PC-3 (cell line): ENCODE measurements at regions not wholly inside any gene's neighbourhood (a gene's known extent, or its start where the extent isn't known, plus 50 kb on each side); places are given as distances from the start of the nearest gene placed in this dataset.
A peak's percentile ranks its signal among the peaks of the same experiment; 100 is the strongest.

ENCODE experiments used
- ATAC-seq: fragments of 200-7000 bp; cut with Tn5 transposase; 2 replicates; pipeline ENCODE4 v1.9.1; 2020; ENCODE audit warnings: mild to moderate bottlenecking, moderate library complexity
- BruUV-seq: library from RNA; stranded (reverse); fragments of 400-500 nt; replicated peaks from 2 replicates; lab custom pipeline; 2021; lab: Mats Ljungman, UMichigan
- CTCF ChIA-PET: fragments of 300-600 bp; sonication (Branson Sonifier 250); formaldehyde crosslinking; loops from one replicate; lab custom pipeline; 2022; ENCODE audit warnings: antibody characterized with exemption; lab: Charles Lee
- POLR2A ChIA-PET: fragments of 300-600 bp; sonication (Branson Sonifier 250); formaldehyde crosslinking; loops from one replicate; lab custom pipeline; 2022; ENCODE audit warnings: antibody characterized with exemption; ENCODE audit not compliant: unreplicated experiment; lab: Charles Lee
- DNase-seq: peaks from one replicate; pipeline ENCODE4 v3.0.0-alpha.2; 2015
- H2AFZ ChIP-seq: fragments of 300-600 bp; sonication (generic); 2 replicates; pipeline ENCODE4 v1.6.0; 2016; ENCODE audit warnings: antibody characterized with exemption, low read length
- H3F3A ChIP-seq: fragments of 300-600 bp; sonication (generic); one replicate; pipeline ENCODE4 v1.6.0; 2017; ENCODE audit warnings: antibody characterized with exemption, low read length, control low read depth, mild to moderate bottlenecking; ENCODE audit not compliant: unreplicated experiment
- H3K27ac ChIP-seq: fragments of 300-600 bp; sonication (generic); 2 replicates; pipeline ENCODE4 v1.5.1; 2016; ENCODE audit warnings: mild to moderate bottlenecking, low read length
- H3K27me3 ChIP-seq: fragments of 300-600 bp; sonication (generic); 2 replicates; pipeline ENCODE4 v1.6.1; 2016; ENCODE audit warnings: low read length, mixed read lengths
- H3K36me3 ChIP-seq: fragments of 300-600 bp; sonication (generic); 2 replicates; pipeline ENCODE4 v1.6.1; 2016; ENCODE audit warnings: low read depth, mixed run types, low read length, mixed read lengths
- H3K4me1 ChIP-seq: fragments of 300-600 bp; sonication (generic); 2 replicates; pipeline ENCODE4 v1.5.1; 2016; ENCODE audit warnings: low read length; ENCODE audit not compliant: insufficient read depth
- H3K4me2 ChIP-seq: fragments of 300-600 bp; sonication (generic); 2 replicates; pipeline ENCODE4 v1.6.0; 2016; ENCODE audit warnings: low read length
- H3K4me3 ChIP-seq: fragments of 300-600 bp; sonication (generic); 2 replicates; pipeline ENCODE4 v1.5.1; 2016; ENCODE audit warnings: mild to moderate bottlenecking, low read length, mixed read lengths
- H3K79me2 ChIP-seq: fragments of 300-600 bp; sonication (generic); 2 replicates; pipeline ENCODE4 v1.6.1; 2017; ENCODE audit warnings: low read length, mixed read lengths
- H3K9ac ChIP-seq: fragments of 300-600 bp; sonication (generic); 2 replicates; pipeline ENCODE4 v1.6.0; 2016; ENCODE audit warnings: mild to moderate bottlenecking, low read length
- H3K9me2 ChIP-seq: fragments of 300-600 bp; sonication (generic); replicated peaks from 2 replicates; pipeline ENCODE4 v1.6.1; 2016; ENCODE audit warnings: mixed run types, low read length, mixed read lengths
- H3K9me3 ChIP-seq: fragments of 300-600 bp; sonication (generic); 2 replicates; pipeline ENCODE4 v1.6.1; 2016; ENCODE audit warnings: low read length, mixed read lengths
- H4K20me1 ChIP-seq: fragments of 300-600 bp; sonication (generic); 2 replicates; pipeline ENCODE4 v1.6.1; 2016; ENCODE audit warnings: low read length, mixed read lengths
- CTCF ChIP-seq: fragments of 300-600 bp; sonication (generic); conservative IDR thresholded peaks from 2 replicates; pipeline ENCODE4 v1.5.1; 2017; ENCODE audit warnings: antibody characterized with exemption, low read depth, mild to moderate bottlenecking, low read length
- EZH2 ChIP-seq: fragments of 300-600 bp; sonication (generic); IDR thresholded peaks from one replicate; pipeline ENCODE4 v1.6.1; 2017; ENCODE audit warnings: antibody characterized with exemption, mild to moderate bottlenecking, low read length; ENCODE audit not compliant: unreplicated experiment
- EZH2phosphoT487 ChIP-seq: fragments of 300-600 bp; sonication (generic); IDR thresholded peaks from 2 replicates; pipeline ENCODE4 v1.6.1; 2018; ENCODE audit warnings: mild to moderate bottlenecking, antibody characterized with exemption, low read length, borderline replicate concordance
- intact Hi-C: fragments of 100-400 bp; cut with micrococcal nuclease; formaldehyde crosslinking; loops from 2 replicates; pipeline ENCODE4 v1.9.0; 2023

- H3K27me3 ChIP-seq = no peaks in the 10 kb centered on the region
- ChIA-PET CTCF (no interaction called here), POLR2A (no interaction called here)
- H4K20me1 ChIP-seq = no peaks in the 10 kb centered on the region
- no peaks in the 10 kb centered on the region for H3K4me1 ChIP-seq
- H3F3A ChIP-seq = no peaks in the 10 kb centered on the region
- no peaks in the 10 kb centered on the region for H3K79me2 ChIP-seq
- BruUV-seq = no TSS peak
- ATAC-seq (no peak), DNase-seq (no peak)
- H3K9ac ChIP-seq = no peak overlapping the region
- no peak overlapping the region for H3K4me3 ChIP-seq
- no peak overlapping the region for H3K27ac ChIP-seq
- no peak for TF ChIP-seq EZH2
- TF ChIP-seq CTCF = no peak
- no peak for TF ChIP-seq EZH2phosphoT487
- no peaks in the 10 kb centered on the region for H3K36me3 ChIP-seq
- H3K9me3 ChIP-seq = no peaks in the 10 kb centered on the region
- H3K9me2 ChIP-seq = no peaks in the 10 kb centered on the region
- intact Hi-C loops = no loop called here
- H2AFZ ChIP-seq = no peak overlapping the region
- no peak overlapping the region for H3K4me2 ChIP-seq
Measured at GRCh38 chr12:97940629-97941028, 478.0 kb downstream of the RMST start.

- no peak overlapping the region for H2AFZ ChIP-seq
- CTCF ChIA-PET = no interaction called here
- intact Hi-C loops = no loop called here
- H3K9me2 ChIP-seq = no peaks in the 10 kb centered on the region
- no peaks in the 10 kb centered on the region for H3F3A ChIP-seq
- H3K4me2 ChIP-seq = no peak overlapping the region
- POLR2A ChIA-PET = no interaction called here
- no peaks in the 10 kb centered on the region for H4K20me1 ChIP-seq
- H3K27ac ChIP-seq = no peak overlapping the region
- no peaks in the 10 kb centered on the region for H3K79me2 ChIP-seq
- H3K9me3 ChIP-seq = no peaks in the 10 kb centered on the region
- no peak for TF ChIP-seq CTCF
- DNase-seq (peak; percentile 10), ATAC-seq (no peak)
- H3K27me3 ChIP-seq = no peaks in the 10 kb centered on the region
- H3K4me3 ChIP-seq = no peak overlapping the region
- no peaks in the 10 kb centered on the region for H3K4me1 ChIP-seq
- no TSS peak for BruUV-seq
- no peak overlapping the region for H3K9ac ChIP-seq
- no peaks in the 10 kb centered on the region for H3K36me3 ChIP-seq
Measured at GRCh38 chr12:97941686-97942354, 479.2 kb downstream of the RMST start.

- H3F3A ChIP-seq = no peaks in the 10 kb centered on the region
- H3K4me1 ChIP-seq = no peaks in the 10 kb centered on the region
- POLR2A ChIA-PET = no interaction called here
- no TSS peak for BruUV-seq
- no peaks in the 10 kb centered on the region for H3K9me2 ChIP-seq
- DNase-seq = peak; percentile 13
- intact Hi-C loops = no loop called here
- no peak for ATAC-seq
- H3K27ac ChIP-seq = no peak overlapping the region
- no peaks in the 10 kb centered on the region for H3K27me3 ChIP-seq
- H3K9me3 ChIP-seq = no peaks in the 10 kb centered on the region
- TF ChIP-seq CTCF (peak; percentile 33), EZH2 (no peak), EZH2phosphoT487 (no peak)
- no peak overlapping the region for H3K4me2 ChIP-seq
- no peak overlapping the region for H2AFZ ChIP-seq
- CTCF ChIA-PET = no interaction called here
- H3K9ac ChIP-seq = no peak overlapping the region
- no peaks in the 10 kb centered on the region for H4K20me1 ChIP-seq
- H3K4me3 ChIP-seq = no peak overlapping the region
- H3K36me3 ChIP-seq = no peaks in the 10 kb centered on the region
- no peaks in the 10 kb centered on the region for H3K79me2 ChIP-seq
Measured at GRCh38 chr12:97943359-97943758, 480.8 kb downstream of the RMST start.
